A549 (cell line): ENCODE measurements at regions not wholly inside any gene's neighbourhood (a gene's known extent, or its start where the extent isn't known, plus 50 kb on each side); places are given as distances from the start of the nearest gene placed in this dataset.

ENCODE experiments used
- CHD2 ChIP-seq: fragments of 150-350 bp; IDR thresholded peaks from 2 replicates; pipeline ENCODE4 v1.6.1; 2014; ENCODE audit warnings: low read length; ENCODE audit not compliant: partially characterized antibody
- ELK1 ChIP-seq: fragments of 150-350 bp; IDR thresholded peaks from 2 replicates; pipeline ENCODE4 v1.6.1; 2014; ENCODE audit warnings: low read depth, mild to moderate bottlenecking, low read length
- EP300 ChIP-seq, 2 experiments: fragments of >200 bp; sonication (Bioruptor Twin); formaldehyde crosslinking; IDR thresholded peaks; 2 replicates in 1 of 2; 3 replicates in 1 of 2; pipeline ENCODE4 v1.6.1; 2016 to 2017
- JUNB ChIP-seq: fragments of >200 bp; sonication (Bioruptor Twin); formaldehyde crosslinking; IDR thresholded peaks from 2 replicates; pipeline ENCODE4 v1.6.1; 2016
- KDM5A ChIP-seq: fragments of 200-600 bp; sonication (generic); IDR thresholded peaks from 2 replicates; pipeline ENCODE4 v1.6.1; 2016; ENCODE audit warnings: antibody characterized with exemption, mild to moderate bottlenecking
- MAFK ChIP-seq: fragments of 450-650 bp; IDR thresholded peaks from 2 replicates; pipeline ENCODE4 v1.6.1; 2014; ENCODE audit not compliant: partially characterized antibody
- NFE2L2 ChIP-seq: fragments of 150-350 bp; conservative IDR thresholded peaks from 2 replicates; pipeline ENCODE4 v1.6.1; 2014; ENCODE audit warnings: low read length
- PHF8 ChIP-seq: fragments of 200-600 bp; sonication (generic); IDR thresholded peaks from 2 replicates; pipeline ENCODE4 v1.6.1; 2016; ENCODE audit warnings: low read depth, mild to moderate bottlenecking, antibody characterized with exemption, moderate library complexity, borderline replicate concordance
- POLR2A ChIP-seq: IDR thresholded peaks from 2 replicates; pipeline ENCODE4 v1.6.1; 2012; ENCODE audit warnings: mild to moderate bottlenecking, low read length
- REST ChIP-seq: fragments of 200-600 bp; sonication (generic); IDR thresholded peaks from 2 replicates; pipeline ENCODE4 v1.6.1; 2016; ENCODE audit warnings: antibody characterized with exemption, mild to moderate bottlenecking, moderate library complexity
- TF ChIP-seq, protein P1 (sequence below): fragments of >200 bp; sonication (Bioruptor Twin); formaldehyde crosslinking; IDR thresholded peaks from 3 replicates; pipeline ENCODE4 v1.5.1; 2016

DNA sequence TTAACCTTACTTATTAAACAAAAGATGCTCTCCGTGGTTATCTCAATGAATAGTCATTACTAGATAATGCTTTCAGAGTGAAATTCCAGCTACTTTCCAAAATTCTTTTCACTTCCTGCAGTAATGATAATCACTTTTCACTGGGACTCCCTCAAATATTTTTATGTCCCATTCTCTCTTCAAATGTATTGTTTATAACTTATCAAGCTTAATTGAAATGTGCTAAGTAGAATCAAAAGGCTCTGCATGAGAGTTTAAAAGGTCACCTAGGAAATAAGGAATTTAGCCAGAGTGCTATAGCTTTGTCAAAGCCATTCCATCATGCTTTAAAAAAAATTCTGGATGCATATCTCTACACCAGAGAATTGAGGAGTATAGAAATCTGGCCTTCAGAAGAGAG is 106.4 kb downstream of the ODF2L start:
- TF ChIP-seq, protein P1, sequence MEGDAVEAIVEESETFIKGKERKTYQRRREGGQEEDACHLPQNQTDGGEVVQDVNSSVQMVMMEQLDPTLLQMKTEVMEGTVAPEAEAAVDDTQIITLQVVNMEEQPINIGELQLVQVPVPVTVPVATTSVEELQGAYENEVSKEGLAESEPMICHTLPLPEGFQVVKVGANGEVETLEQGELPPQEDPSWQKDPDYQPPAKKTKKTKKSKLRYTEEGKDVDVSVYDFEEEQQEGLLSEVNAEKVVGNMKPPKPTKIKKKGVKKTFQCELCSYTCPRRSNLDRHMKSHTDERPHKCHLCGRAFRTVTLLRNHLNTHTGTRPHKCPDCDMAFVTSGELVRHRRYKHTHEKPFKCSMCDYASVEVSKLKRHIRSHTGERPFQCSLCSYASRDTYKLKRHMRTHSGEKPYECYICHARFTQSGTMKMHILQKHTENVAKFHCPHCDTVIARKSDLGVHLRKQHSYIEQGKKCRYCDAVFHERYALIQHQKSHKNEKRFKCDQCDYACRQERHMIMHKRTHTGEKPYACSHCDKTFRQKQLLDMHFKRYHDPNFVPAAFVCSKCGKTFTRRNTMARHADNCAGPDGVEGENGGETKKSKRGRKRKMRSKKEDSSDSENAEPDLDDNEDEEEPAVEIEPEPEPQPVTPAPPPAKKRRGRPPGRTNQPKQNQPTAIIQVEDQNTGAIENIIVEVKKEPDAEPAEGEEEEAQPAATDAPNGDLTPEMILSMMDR: no peak
- TF ChIP-seq EP300 (IDR thresholded peaks at IDR 0.05) (no peak), POLR2A (no peak), ELK1 (no peak), CHD2 (no peak), MAFK (no peak), REST (no peak), JUNB (no peak), PHF8 (no peak), NFE2L2 (no peak), KDM5A (no peak)
